ENCODE measurements at regions not wholly inside any gene's neighbourhood (a gene's known extent, or its start where the extent isn't known, plus 50 kb on each side); places are given as distances from the start of the nearest gene placed in this dataset.
A peak's percentile ranks its signal among the peaks of the same experiment; 100 is the strongest.

GRCh38 chr7:139561-140243 is 52.7 kb upstream of the FAM20C start:
- ATAC-seq, result no peak
- intact Hi-C loops (cut with DNase I), result no loop called here
- DNase-seq (ENCODE audit: missing footprints), result no peak

- intact Hi-C loops (cut with DNase I), result no loop called here
- ATAC-seq (no peak), DNase-seq (ENCODE audit: missing footprints) (no peak)
These were observed 51.4 kb upstream of the FAM20C start for GRCh38 chr7:140996-141395.

- ATAC-seq (peak; percentile 95), DNase-seq (ENCODE audit: missing footprints) (peak; percentile 92)
- intact Hi-C loops (cut with DNase I), result no loop called here
These were observed 50.0 kb upstream of the FAM20C start for GRCh38 chr7:142248-142941.

Data from Right ventricle myocardium inferior (tissue), 1 donor.